HG03097 (cell line): ENCODE measurements at regions not wholly inside any gene's neighbourhood (a gene's known extent, or its start where the extent isn't known, plus 50 kb on each side); places are given as distances from the start of the nearest gene placed in this dataset.

ENCODE experiments used
- ATAC-seq: cut with Tn5 transposase; IDR thresholded peaks from one replicate; pipeline ENCODE4 v1.9.1; 2021; ENCODE audit not compliant: unreplicated experiment, low FRiP score

GRCh38 chr17:77479372-77480198, 338.8 kb downstream of the SEC14L1 start:
- no peak for ATAC-seq

GRCh38 chr17:77480199-77480508, 339.4 kb downstream of the SEC14L1 start:
- ATAC-seq = no peak

GRCh38 chr17:77480509-77481215, 339.9 kb downstream of the SEC14L1 start:
- no peak for ATAC-seq

GRCh38 chr17:77481476-77482374, 341.0 kb downstream of the SEC14L1 start:
- no peak for ATAC-seq

GRCh38 chr17:77482375-77483127, 341.8 kb downstream of the SEC14L1 start:
- ATAC-seq = no peak

GRCh38 chr17:77483128-77483598, 342.4 kb downstream of the SEC14L1 start:
- no peak for ATAC-seq

GRCh38 chr17:77484111-77484510, 343.3 kb downstream of the SEC14L1 start:
- no peak for ATAC-seq

- no peak for ATAC-seq
Measured at GRCh38 chr17:77485089-77485833, 344.5 kb downstream of the SEC14L1 start.

- ATAC-seq = no peak
Measured at GRCh38 chr17:77487211-77487629, 346.5 kb downstream of the SEC14L1 start.

GRCh38 chr17:77487677-77488530, 347.1 kb downstream of the SEC14L1 start:
- ATAC-seq = no peak

- no peak for ATAC-seq
Measured at GRCh38 chr17:77488531-77489238, 347.9 kb downstream of the SEC14L1 start.

GRCh38 chr17:77489239-77489892, 348.6 kb downstream of the SEC14L1 start:
- ATAC-seq = no peak

- no peak for ATAC-seq
Measured at GRCh38 chr17:77489893-77490255, 349.1 kb downstream of the SEC14L1 start.

GRCh38 chr17:77490361-77491183, 349.8 kb downstream of the SEC14L1 start:
- no peak for ATAC-seq

- ATAC-seq = no peak
Measured at GRCh38 chr17:77491921-77492445, 351.2 kb downstream of the SEC14L1 start.

- ATAC-seq = no peak
Measured at GRCh38 chr17:77492446-77493237, 351.9 kb downstream of the SEC14L1 start.
